SK-N-SH treated with all-trans-retinoic acid at 6 μM for 48 hours (cell line): ENCODE measurements at regions not wholly inside any gene's neighbourhood (a gene's known extent, or its start where the extent isn't known, plus 50 kb on each side); places are given as distances from the start of the nearest gene placed in this dataset.
"Not testable (repeated sequence)": the region's sequence is repeated elsewhere in the genome, so short reads cannot be mapped to it uniquely, and the experiment has no call there.

Source experiments
- ATAC-seq: fragments of 200-7000 bp; cut with Tn5 transposase; 3 replicates; pipeline ENCODE4 v1.9.1; 2020; ENCODE audit warnings: mild to moderate bottlenecking, moderate library complexity
- ARNTL ChIP-seq: fragments of 450-650 bp; formaldehyde crosslinking; IDR thresholded peaks from 2 replicates; pipeline ENCODE4 v1.5.0; 2020; ENCODE audit warnings: low read depth, mild to moderate bottlenecking, moderate library complexity, borderline replicate concordance
- BACH2 ChIP-seq: fragments of 250-450 bp; sonication (Bioruptor Pico); IDR thresholded peaks from 2 replicates; pipeline ENCODE4 v1.9.0; 2021; ENCODE audit warnings: mild to moderate bottlenecking, borderline replicate concordance
- CREB5 ChIP-seq: fragments of 250-450 bp; sonication (Bioruptor Pico); IDR thresholded peaks from 2 replicates; pipeline ENCODE4 v1.5.1; 2020; ENCODE audit warnings: low read depth, mild to moderate bottlenecking, moderate library complexity
- CSDC2 ChIP-seq: fragments of 250-450 bp; sonication (Bioruptor Pico); IDR thresholded peaks from 2 replicates; pipeline ENCODE4 v1.5.0; 2020; ENCODE audit warnings: mild to moderate bottlenecking, moderate library complexity
- ESRRG ChIP-seq: fragments of 250-450 bp; sonication (Bioruptor Pico); IDR thresholded peaks from 2 replicates; pipeline ENCODE4 v1.6.1; 2021; ENCODE audit warnings: mild to moderate bottlenecking
- GLIS3 ChIP-seq: fragments of 250-450 bp; sonication (Bioruptor Pico); IDR thresholded peaks from 2 replicates; pipeline ENCODE4 v1.5.0; 2020; ENCODE audit warnings: mild to moderate bottlenecking, moderate library complexity
- OSR1 ChIP-seq: fragments of 250-450 bp; sonication (Bioruptor Pico); IDR thresholded peaks from 2 replicates; pipeline ENCODE4 v1.8.0; 2022; ENCODE audit warnings: moderate library complexity, mild to moderate bottlenecking, inconsistent platforms
- PATZ1 ChIP-seq: fragments of 250-450 bp; sonication (Bioruptor Pico); IDR thresholded peaks from 2 replicates; pipeline ENCODE4 v1.8.0; 2020; ENCODE audit warnings: mild to moderate bottlenecking, moderate library complexity, borderline replicate concordance
- POU6F1 ChIP-seq: fragments of 250-450 bp; sonication (Bioruptor Pico); IDR thresholded peaks from 2 replicates; pipeline ENCODE4 v1.8.0; 2021; ENCODE audit warnings: low read depth, mild to moderate bottlenecking, moderate library complexity, borderline replicate concordance
- PPARA ChIP-seq: fragments of 250-450 bp; sonication (Bioruptor Pico); IDR thresholded peaks from 2 replicates; pipeline ENCODE4 v1.5.0; 2020; ENCODE audit warnings: mild to moderate bottlenecking, borderline replicate concordance
- RARB ChIP-seq: fragments of 250-450 bp; sonication (Bioruptor Pico); IDR thresholded peaks from 2 replicates; pipeline ENCODE4 v1.8.0; 2021; ENCODE audit warnings: mild to moderate bottlenecking, moderate library complexity
- SNAI2 ChIP-seq: fragments of 250-450 bp; sonication (Bioruptor Pico); IDR thresholded peaks from 2 replicates; pipeline ENCODE4 v1.5.0; 2020; ENCODE audit warnings: mild to moderate bottlenecking, moderate library complexity
- TSHZ2 ChIP-seq: fragments of 250-450 bp; sonication (Bioruptor Pico); IDR thresholded peaks from 2 replicates; pipeline ENCODE4 v1.5.0; 2020; ENCODE audit warnings: mild to moderate bottlenecking, moderate library complexity
- ZFP30 ChIP-seq: fragments of 450-650 bp; formaldehyde crosslinking; IDR thresholded peaks from 2 replicates; pipeline ENCODE4 v1.5.0; 2022; ENCODE audit warnings: mild to moderate bottlenecking, moderate library complexity
- ZNF565 ChIP-seq: fragments of 450-650 bp; formaldehyde crosslinking; conservative IDR thresholded peaks from 2 replicates; pipeline ENCODE4 v1.5.0; 2020; ENCODE audit warnings: low read depth, mild to moderate bottlenecking, moderate library complexity
- ZNF70 ChIP-seq: fragments of 450-650 bp; formaldehyde crosslinking; IDR thresholded peaks from 2 replicates; pipeline ENCODE4 v1.5.0; 2020; ENCODE audit warnings: mild to moderate bottlenecking, moderate library complexity
- ZNF8 ChIP-seq: fragments of 450-650 bp; formaldehyde crosslinking; IDR thresholded peaks from 2 replicates; pipeline ENCODE4 v1.5.0; 2020; ENCODE audit warnings: mild to moderate bottlenecking, moderate library complexity

- TF ChIP-seq ZNF565 (CRISPR knock-in tag) (no peak), PATZ1 (no peak), ESRRG (CRISPR knock-in tag) (no peak), TSHZ2 (CRISPR knock-in tag) (no peak), RARB (CRISPR knock-in tag) (no peak), ZFP30 (CRISPR knock-in tag) (no peak), CREB5 (CRISPR knock-in tag) (no peak), CSDC2 (CRISPR knock-in tag) (no peak), ZNF8 (no peak), GLIS3 (no peak), POU6F1 (no peak), OSR1 (CRISPR knock-in tag) (no peak), BACH2 (no peak), SNAI2 (CRISPR knock-in tag) (no peak)
- no peak for ATAC-seq
Measured at GRCh38 chr13:80931118-80931517, 590.2 kb upstream of the SPRY2 start.

GRCh38 chr13:80928241-80928640 lies 587.3 kb upstream of the SPRY2 start:
- no peak for ATAC-seq
- TF ChIP-seq ZNF565 (CRISPR knock-in tag) (no peak), TSHZ2 (CRISPR knock-in tag) (no peak), RARB (CRISPR knock-in tag) (no peak), ZNF8 (no peak), PPARA (CRISPR knock-in tag) (no peak), CREB5 (CRISPR knock-in tag) (no peak), ARNTL (no peak), ZNF70 (CRISPR knock-in tag) (no peak), OSR1 (CRISPR knock-in tag) (no peak), GLIS3 (no peak), ESRRG (CRISPR knock-in tag) (no peak), SNAI2 (CRISPR knock-in tag) (no peak)

- not testable (repeated sequence) for ATAC-seq
Measured at GRCh38 chr13:80926024-80926423, 585.1 kb upstream of the SPRY2 start.
